ENCODE measurements at regions not wholly inside any gene's neighbourhood (a gene's known extent, or its start where the extent isn't known, plus 50 kb on each side); places are given as distances from the start of the nearest gene placed in this dataset.

DNA sequence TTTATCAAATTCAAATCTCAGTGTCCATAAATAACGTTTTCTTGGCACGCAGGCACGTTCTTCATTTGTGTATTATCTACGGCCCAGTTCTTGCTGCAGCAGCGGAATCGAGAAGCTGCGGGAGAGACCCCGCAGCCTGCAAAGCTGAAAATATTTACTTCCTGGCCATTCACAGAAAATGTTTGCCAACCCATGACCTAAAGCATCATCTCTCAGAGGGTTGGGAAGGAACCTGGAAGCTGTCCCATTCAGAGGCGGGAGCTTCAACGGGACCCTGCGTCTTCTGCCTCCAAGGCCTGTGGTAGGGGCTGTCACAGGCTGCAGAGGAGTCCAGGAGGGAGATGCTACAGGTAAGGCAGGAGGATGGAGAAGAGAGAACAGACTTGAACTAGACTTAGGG, 319.2 kb downstream of the MN1 start:
- no peaks in the 10 kb centered on the region for H3K36me3 ChIP-seq (replicated peaks; ENCODE audit: low read depth, low read length)
- H2AFZ ChIP-seq (ENCODE audit: low read depth, low read length) = no peak overlapping the region

DNA sequence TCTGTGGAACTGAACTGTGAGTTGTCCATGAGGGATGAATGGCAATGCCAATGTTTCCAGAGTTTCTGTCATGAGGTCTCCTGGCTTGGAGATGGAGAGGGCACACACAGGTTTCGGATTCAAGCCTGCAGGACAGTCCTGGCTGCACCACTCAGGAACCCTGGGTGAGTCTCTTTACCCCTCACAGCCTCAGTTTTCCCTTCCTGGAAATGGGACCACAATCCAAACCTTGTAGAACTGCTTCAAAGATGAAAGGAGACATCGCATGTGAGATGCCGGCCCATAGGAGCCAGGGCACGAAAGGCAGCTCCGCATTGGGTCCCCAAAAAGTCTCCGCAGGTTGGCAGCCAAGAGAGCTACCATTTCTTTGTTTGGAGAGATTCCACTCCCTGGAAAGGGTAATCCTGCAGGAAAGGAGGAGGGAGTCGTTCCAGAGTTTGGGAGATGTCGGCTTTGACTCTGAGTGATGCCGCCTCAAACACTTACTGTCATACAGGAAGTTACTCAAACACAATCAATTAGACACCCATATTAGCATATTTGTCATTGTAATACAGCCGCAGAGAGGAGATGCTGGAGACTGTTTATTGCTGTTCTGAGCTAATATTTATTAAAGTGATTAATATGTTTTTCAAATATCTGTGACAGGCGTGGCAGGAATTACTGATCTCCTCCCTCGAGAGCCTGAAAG, 318.3 kb downstream of the MN1 start:
- Histone ChIP-seq H2AFZ (ENCODE audit: low read depth, low read length) (no peak overlapping the region), H3K79me2 (ENCODE audit: low read length) (no peaks in the 10 kb centered on the region), H3K9ac (ENCODE audit: low read length) (no peak overlapping the region), H3K27ac (ENCODE audit: low read length) (no peak overlapping the region), H4K20me1 (ENCODE audit: insufficient read depth, low read length) (no peaks in the 10 kb centered on the region), H3K27me3 (ENCODE audit: low read depth, low read length) (peaks cover 17% of the 10 kb centered on the region), H3K36me3 (replicated peaks; ENCODE audit: low read depth, low read length) (no peaks in the 10 kb centered on the region), H3K4me2 (ENCODE audit: low read length) (no peak overlapping the region), H3K4me1 (ENCODE audit: low read length) (no peaks in the 10 kb centered on the region), H3K9me3 (ENCODE audit: insufficient read depth, low read length) (0 out of 2 replicates have a peak, but pooled peaks cover 5% of the 10 kb centered on the region), H3K4me3 (ENCODE audit: low read length) (no peak overlapping the region)
- no peak for TF ChIP-seq EZH2phosphoT487 (IDR thresholded peaks at IDR 0.05; ENCODE audit: low read depth)
- TF ChIP-seq, protein P1, sequence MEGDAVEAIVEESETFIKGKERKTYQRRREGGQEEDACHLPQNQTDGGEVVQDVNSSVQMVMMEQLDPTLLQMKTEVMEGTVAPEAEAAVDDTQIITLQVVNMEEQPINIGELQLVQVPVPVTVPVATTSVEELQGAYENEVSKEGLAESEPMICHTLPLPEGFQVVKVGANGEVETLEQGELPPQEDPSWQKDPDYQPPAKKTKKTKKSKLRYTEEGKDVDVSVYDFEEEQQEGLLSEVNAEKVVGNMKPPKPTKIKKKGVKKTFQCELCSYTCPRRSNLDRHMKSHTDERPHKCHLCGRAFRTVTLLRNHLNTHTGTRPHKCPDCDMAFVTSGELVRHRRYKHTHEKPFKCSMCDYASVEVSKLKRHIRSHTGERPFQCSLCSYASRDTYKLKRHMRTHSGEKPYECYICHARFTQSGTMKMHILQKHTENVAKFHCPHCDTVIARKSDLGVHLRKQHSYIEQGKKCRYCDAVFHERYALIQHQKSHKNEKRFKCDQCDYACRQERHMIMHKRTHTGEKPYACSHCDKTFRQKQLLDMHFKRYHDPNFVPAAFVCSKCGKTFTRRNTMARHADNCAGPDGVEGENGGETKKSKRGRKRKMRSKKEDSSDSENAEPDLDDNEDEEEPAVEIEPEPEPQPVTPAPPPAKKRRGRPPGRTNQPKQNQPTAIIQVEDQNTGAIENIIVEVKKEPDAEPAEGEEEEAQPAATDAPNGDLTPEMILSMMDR (IDR thresholded peaks at IDR 0.05; ENCODE audit: low read depth, low read length) = no peak

More for the DNA sequence above, 319.2 kb downstream of the MN1 start:
- Histone ChIP-seq H3K4me2 (ENCODE audit: low read length) (no peak overlapping the region), H3K79me2 (ENCODE audit: low read length) (no peaks in the 10 kb centered on the region), H4K20me1 (ENCODE audit: insufficient read depth, low read length) (no peaks in the 10 kb centered on the region), H3K27ac (ENCODE audit: low read length) (no peak overlapping the region), H3K4me3 (ENCODE audit: low read length) (no peak overlapping the region), H3K9me3 (ENCODE audit: insufficient read depth, low read length) (0 out of 2 replicates have a peak, but pooled peaks cover 5% of the 10 kb centered on the region), H3K4me1 (ENCODE audit: low read length) (no peaks in the 10 kb centered on the region), H3K27me3 (ENCODE audit: low read depth, low read length) (peaks cover 17% of the 10 kb centered on the region), H3K9ac (ENCODE audit: low read length) (no peak overlapping the region)
- TF ChIP-seq EZH2phosphoT487 (IDR thresholded peaks at IDR 0.05; ENCODE audit: low read depth) = no peak
- TF ChIP-seq, protein P1 (IDR thresholded peaks at IDR 0.05; ENCODE audit: low read depth, low read length) = no peak

DNA sequence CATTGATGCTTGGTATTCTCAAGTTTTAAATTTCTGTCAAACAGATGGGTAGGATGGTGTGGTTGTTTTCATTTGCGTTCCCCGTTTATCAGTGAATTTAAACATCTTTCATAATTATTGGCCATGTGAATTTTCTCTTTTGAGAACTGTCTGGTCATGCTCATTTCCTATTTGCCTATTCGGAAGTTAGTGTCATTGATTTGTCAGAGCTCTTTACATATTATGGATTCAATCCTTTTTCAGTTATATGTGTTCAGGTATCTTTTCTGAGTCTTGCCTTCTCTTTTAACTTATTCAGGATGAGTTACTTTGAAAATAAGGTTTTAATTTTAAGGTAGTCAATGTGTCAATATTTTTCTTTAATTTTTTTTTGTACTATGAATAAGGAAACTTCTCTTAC, 315.7 kb downstream of the MN1 start:
- Histone ChIP-seq H3K9me3 (ENCODE audit: insufficient read depth, low read length) (0 out of 2 replicates have a peak, but pooled peaks cover 5% of the 10 kb centered on the region), H3K36me3 (replicated peaks; ENCODE audit: low read depth, low read length) (no peaks in the 10 kb centered on the region), H2AFZ (ENCODE audit: low read depth, low read length) (no peak overlapping the region), H3K27me3 (ENCODE audit: low read depth, low read length) (peaks cover 6% of the 10 kb centered on the region), H3K9ac (ENCODE audit: low read length) (no peak overlapping the region), H3K4me1 (ENCODE audit: low read length) (no peaks in the 10 kb centered on the region), H3K27ac (ENCODE audit: low read length) (no peak overlapping the region), H3K79me2 (ENCODE audit: low read length) (no peaks in the 10 kb centered on the region), H4K20me1 (ENCODE audit: insufficient read depth, low read length) (no peaks in the 10 kb centered on the region), H3K4me2 (ENCODE audit: low read length) (no peak overlapping the region), H3K4me3 (ENCODE audit: low read length) (no peak overlapping the region)
- TF ChIP-seq, protein P1 (IDR thresholded peaks at IDR 0.05; ENCODE audit: low read depth, low read length) = no peak
- TF ChIP-seq EZH2phosphoT487 (IDR thresholded peaks at IDR 0.05; ENCODE audit: low read depth) = no peak

DNA sequence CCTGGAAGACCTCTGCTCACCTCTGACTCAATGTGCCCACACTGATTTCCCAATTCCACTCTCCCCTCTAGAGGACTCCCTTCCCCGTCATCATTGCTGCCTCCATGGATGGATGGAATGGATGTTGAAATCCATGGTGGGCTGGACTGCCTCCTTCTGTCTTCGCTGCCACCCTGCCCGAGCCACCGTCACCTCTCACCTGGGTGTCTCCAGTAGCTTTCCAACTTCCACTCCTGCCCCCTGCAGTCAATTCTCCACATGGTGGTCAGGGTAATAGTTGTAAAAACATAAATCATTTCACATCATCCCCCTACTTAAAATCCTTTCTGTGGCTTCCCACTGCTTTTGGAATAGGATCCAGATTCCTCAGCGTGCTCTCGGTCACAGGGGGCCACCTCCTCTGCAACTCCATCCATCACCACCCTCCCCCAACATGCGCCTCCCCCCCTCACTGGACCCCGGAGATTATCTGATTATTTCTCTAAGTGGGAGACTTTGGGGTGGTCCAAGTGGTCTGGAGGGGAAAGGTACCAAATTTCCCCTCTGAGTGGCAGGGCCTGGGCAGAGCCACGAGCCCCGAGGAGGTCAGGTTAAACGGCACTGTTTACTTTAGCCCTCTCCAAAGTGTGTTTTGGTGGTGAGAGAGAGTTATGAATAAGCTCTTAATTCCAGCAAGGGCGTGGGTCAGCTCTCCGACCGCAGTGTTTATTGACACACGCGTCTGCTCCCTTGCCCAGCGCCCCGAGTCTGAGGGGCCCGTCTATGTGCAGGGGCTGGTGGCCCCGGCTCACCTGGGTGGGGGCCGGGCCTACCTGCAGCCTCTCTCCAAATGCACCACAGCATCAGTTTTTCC, 313.7 kb downstream of the MN1 start:
- Histone ChIP-seq H3K79me2 (ENCODE audit: low read length) (no peaks in the 10 kb centered on the region), H2AFZ (ENCODE audit: low read depth, low read length) (no peak overlapping the region), H3K27me3 (ENCODE audit: low read depth, low read length) (no peaks in the 10 kb centered on the region), H3K9ac (ENCODE audit: low read length) (no peak overlapping the region), H3K9me3 (ENCODE audit: insufficient read depth, low read length) (0 out of 2 replicates have a peak, but pooled peaks cover 5% of the 10 kb centered on the region), H3K4me2 (ENCODE audit: low read length) (no peak overlapping the region), H4K20me1 (ENCODE audit: insufficient read depth, low read length) (no peaks in the 10 kb centered on the region), H3K4me3 (ENCODE audit: low read length) (no peak overlapping the region), H3K27ac (ENCODE audit: low read length) (no peak overlapping the region), H3K4me1 (ENCODE audit: low read length) (no peaks in the 10 kb centered on the region), H3K36me3 (replicated peaks; ENCODE audit: low read depth, low read length) (no peaks in the 10 kb centered on the region)
- no peak for TF ChIP-seq EZH2phosphoT487 (IDR thresholded peaks at IDR 0.05; ENCODE audit: low read depth)
- TF ChIP-seq, protein P1 (IDR thresholded peaks at IDR 0.05; ENCODE audit: low read depth, low read length) = no peak
